ENCODE measurements at regions not wholly inside any gene's neighbourhood (a gene's known extent, or its start where the extent isn't known, plus 50 kb on each side); places are given as distances from the start of the nearest gene placed in this dataset.
"Not testable (repeated sequence)": the region's sequence is repeated elsewhere in the genome, so short reads cannot be mapped to it uniquely, and the experiment has no call there.

GRCh38 chr3:78455712-78456433 is 1311.9 kb downstream of the ROBO1 start:
- no peak for DNase-seq

DNA sequence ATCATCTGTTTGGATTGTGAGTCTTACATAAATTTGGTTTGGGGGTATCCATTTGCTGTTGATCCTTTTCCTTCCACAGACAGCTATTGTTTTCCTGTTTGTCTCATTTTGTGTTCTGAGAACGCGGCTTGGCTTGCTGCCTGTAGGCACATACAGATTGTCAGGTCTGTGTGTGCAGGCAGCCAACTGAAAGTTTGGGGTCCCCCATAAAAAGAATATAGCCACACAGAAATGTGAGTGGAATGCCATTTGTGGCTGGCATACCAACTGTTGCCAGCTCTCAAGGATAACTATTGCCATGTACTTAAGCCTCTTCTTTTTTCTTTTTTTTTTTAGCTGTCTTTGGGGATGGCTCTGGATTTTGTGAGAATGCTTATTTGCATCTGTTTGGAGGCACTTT is 1308.0 kb downstream of the ROBO1 start:
- no peak for DNase-seq

- no peak for DNase-seq
These were observed 1305.8 kb downstream of the ROBO1 start for GRCh38 chr3:78462021-78462420.

DNA sequence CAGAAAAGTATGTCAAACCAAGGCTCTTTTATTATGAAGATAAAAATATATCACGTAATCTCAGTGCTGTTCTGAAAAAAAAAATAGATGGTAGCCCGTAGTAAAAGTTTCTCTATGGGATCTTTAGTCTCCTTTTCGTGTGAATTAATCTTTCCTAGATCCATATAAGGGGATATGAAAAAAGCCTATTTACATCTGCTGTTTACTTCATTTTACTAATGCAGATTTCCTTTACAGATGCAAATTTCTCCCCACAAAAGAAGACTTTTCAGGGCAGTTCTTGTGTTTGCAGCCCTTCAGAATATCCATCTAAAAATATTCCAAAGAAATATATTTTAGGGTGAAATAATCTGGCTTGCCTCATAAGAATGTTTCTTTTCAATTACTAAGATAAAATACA is 1291.7 kb downstream of the ROBO1 start:
- DNase-seq, result no peak

GRCh38 chr3:78481050-78481449 is 1286.7 kb downstream of the ROBO1 start:
- no peak for DNase-seq

- no peak for DNase-seq
These were observed 1284.7 kb downstream of the ROBO1 start for GRCh38 chr3:78483090-78483489.

- no peak for DNase-seq
These were observed 1272.9 kb downstream of the ROBO1 start for GRCh38 chr3:78494851-78495250.

GRCh38 chr3:78495301-78495700 is 1272.5 kb downstream of the ROBO1 start:
- DNase-seq, result no peak

GRCh38 chr3:78496501-78496900 is 1271.3 kb downstream of the ROBO1 start:
- no peak for DNase-seq

DNA sequence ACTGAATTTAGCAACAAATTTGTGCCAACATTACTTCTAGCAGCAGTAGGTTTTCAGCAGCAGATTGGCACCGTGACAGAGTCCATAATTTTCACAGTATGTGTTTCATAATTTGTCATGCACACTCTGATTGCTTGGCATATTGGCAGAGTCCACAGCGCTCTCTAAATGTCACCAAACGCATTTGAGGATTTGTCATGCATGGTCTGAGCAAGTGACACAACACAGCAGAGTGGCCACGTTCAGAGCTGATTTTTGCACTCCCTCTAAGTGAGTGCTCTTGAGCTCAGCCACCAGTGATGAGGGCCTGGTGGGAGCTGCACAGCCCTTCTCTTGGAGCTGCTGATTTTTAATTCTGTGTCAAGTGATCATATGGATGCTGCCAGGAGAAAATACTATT is 1270.8 kb downstream of the ROBO1 start:
- DNase-seq, result no peak

DNA sequence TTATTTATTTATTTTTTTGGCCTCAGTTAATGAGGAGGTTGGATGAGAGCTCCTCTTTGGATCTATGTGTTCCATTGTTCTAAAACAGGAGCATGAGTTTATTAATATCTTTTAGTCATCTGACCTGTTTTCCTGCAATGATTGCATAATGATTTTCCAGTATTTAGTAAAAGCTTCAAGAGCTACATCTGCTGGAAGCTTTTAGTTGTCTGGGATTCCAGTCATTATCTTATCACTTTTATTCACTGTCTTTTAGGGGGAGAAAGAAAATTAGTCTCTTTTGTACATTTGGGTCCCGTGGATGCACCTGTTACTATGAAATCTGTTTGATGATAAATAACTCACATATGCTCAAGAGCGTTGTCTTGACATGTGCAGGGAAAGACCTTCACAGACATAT is 1270.0 kb downstream of the ROBO1 start:
- no peak for DNase-seq

GRCh38 chr3:78506061-78506460 is 1261.7 kb downstream of the ROBO1 start:
- DNase-seq, result no peak

DNA sequence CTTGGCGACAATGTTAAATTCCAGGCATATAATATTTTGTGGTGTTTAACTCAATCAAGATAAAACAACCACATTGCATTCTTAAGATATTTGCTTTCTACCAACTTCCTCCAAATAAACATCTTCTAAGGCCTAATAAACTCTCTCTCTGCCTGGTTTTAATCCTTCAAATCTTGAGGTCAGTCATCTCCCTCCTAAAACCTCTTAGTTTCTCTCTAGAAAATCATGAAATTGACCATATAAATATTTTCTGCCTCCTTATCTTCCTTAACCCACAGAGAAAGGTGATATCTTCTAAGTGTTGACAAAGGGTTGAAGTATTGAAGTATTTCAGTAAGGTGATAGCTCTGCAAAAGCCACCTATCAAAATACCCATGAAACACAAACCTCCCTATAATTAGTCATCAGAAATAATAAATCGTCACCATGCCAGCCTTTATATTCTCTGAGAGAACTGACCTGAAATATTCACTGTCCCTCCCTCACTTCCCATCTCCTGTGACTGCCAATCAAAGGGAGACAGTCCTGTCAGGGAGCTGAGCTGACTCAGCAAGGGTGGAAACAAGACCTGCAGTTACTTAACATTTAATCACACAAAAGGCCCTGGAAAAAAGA is 1261.1 kb downstream of the ROBO1 start:
- DNase-seq, result no peak

DNA sequence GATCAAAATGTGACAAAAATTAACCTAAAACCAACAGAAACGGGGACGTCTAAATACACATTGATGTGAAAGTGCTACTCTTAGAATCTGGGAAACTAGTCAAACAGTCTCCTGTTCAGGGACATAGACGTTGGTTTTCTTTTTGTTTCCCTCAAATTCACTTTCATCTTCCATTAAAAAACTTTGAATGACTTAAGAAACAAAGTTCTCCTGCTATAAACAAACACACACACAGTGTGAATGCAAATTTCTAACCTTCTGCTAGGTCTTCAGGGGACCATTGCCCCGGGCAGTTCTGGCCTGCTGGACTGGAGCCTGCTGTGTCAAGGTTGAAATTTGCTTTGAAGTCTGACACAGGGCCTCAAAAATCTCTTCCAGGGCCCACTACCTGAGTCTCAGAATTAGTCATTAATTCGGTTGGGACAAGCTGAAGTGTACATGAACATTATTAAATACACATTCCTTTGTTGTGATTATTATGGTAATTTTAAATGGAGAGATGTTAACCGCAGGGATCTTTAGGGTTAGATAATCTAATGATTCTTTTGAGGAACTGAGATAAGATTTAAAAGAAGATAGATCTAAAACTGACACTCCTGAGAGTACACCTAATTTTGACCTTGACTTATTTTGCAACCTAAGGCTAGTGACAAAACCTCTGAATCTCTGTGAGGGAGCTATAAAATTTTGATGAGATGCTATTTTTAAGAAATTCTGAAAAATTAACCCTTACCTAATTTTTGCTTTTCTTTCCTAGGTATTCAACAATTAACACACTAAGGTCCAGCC is 1260.4 kb downstream of the ROBO1 start:
- no peak for DNase-seq

- DNase-seq, result no peak
These were observed 1256.0 kb downstream of the ROBO1 start for GRCh38 chr3:78511840-78512239.

DNA sequence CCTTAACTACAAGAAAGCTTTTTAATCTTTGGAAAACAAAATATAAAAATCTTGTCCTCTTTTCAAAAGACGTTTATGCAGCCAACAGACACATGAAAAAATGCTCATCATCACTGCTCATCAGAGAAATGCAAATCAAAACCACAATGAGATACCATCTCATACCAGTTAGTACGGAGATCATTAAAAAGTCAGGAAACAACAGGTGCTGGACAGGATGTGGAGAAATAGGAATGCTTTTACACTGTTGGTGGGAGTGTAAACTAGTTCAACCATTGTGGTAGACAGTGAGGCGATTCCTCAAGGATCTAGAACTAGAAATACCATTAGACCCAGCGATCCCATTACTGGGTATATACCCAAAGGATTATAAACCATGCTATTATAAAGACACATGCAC is 1255.0 kb downstream of the ROBO1 start:
- not testable (repeated sequence) for DNase-seq

DNA sequence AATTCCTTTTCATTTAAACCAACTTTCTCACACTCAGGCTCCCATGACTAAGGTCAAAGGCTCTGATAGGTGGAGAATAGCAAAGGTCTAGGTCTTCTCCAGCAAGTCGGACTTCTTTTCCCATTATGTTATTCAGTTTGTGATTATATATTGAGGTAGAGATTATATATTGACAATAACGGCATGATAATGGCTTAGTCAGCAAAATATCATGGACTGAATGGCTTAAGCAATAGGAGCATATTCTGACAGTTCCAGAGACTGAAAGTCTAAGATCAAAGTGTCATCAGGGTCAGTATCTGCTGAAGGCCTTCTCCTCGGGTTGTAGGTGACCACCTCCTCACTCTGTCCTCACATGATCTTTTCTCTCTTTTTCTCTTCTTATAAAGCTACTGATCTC is 1251.4 kb downstream of the ROBO1 start:
- no peak for DNase-seq

- no peak for DNase-seq
These were observed 1250.9 kb downstream of the ROBO1 start for GRCh38 chr3:78516937-78517336.

GRCh38 chr3:78517965-78518364 is 1249.8 kb downstream of the ROBO1 start:
- no peak for DNase-seq

DNA sequence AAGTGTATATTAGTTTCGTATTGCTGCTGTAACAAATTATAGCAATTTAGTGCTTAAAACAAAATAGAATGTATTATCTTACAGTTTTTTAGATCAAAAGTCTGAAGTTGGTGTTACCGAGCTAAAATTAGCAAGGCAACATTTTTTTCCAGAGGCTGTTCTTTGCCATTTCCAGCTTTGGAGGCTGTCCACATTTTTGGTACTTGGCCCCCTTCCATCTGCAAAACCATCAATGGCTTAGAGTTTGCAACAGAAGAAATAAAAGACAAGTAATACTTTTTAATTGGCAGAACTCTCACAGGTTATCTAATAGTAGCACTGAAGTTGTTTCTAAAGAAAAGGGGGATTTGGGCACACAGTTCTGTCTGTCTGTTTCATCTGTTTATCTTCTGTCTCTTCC is 1248.5 kb downstream of the ROBO1 start:
- no peak for DNase-seq

GRCh38 chr3:78529601-78530000 is 1238.2 kb downstream of the ROBO1 start:
- DNase-seq, result no peak

DNA sequence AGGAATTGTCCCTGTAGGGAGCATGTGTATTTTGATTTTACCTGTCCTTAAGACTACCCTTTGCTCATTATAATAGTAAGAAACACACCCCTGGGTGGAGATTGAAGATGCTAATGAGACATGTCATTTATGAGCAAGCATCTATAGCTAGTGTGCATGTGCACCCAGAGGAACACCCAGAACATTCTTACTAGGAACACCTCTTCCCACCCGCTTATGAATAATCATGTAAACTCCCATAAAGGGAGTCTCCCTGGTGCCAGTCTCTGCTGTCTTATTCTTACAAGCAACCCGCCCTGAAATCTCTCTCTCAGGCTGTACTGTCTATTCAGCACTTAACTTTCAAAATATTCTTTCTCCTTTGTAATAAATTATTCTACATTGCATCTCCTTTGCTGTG is 1227.3 kb downstream of the ROBO1 start:
- DNase-seq, result no peak

GRCh38 chr3:78545827-78546226 is 1222.0 kb downstream of the ROBO1 start:
- no peak for DNase-seq

Data from NCI-H524 treated with DMSO at 0.1 percent for 48 hours (cell line).